H9 (cell line): ENCODE measurements at regions not wholly inside any gene's neighbourhood (a gene's known extent, or its start where the extent isn't known, plus 50 kb on each side); places are given as distances from the start of the nearest gene placed in this dataset.
A peak's percentile ranks its signal among the peaks of the same experiment; 100 is the strongest.

Experiments used
- DNase-seq: peaks from one replicate; pipeline ENCODE4 v3.0.0-alpha.2; 2017
- H2AFZ ChIP-seq: one replicate; pipeline ENCODE4 v1.6.1; 2013; ENCODE audit warnings: mild to moderate bottlenecking, low read length, control low read depth, moderate library complexity
- H2AK5ac ChIP-seq: 2 replicates; pipeline ENCODE4 v1.6.1; 2013; ENCODE audit warnings: low read length, control low read depth, mixed read lengths; ENCODE audit not compliant: insufficient read length
- H2BK120ac ChIP-seq: one replicate; pipeline ENCODE4 v1.6.1; 2013; ENCODE audit warnings: low read depth, mild to moderate bottlenecking, low read length, control low read depth, inconsistent platforms; ENCODE audit not compliant: poor library complexity, severe bottlenecking
- H2BK12ac ChIP-seq: 2 replicates; pipeline ENCODE4 v1.6.1; 2013; ENCODE audit warnings: low read length, control low read depth, mixed read lengths, low read depth; ENCODE audit not compliant: insufficient read length
- H2BK15ac ChIP-seq: 2 replicates; pipeline ENCODE4 v1.6.1; 2013; ENCODE audit warnings: low read depth, low read length, control low read depth
- H2BK20ac ChIP-seq: one replicate; pipeline ENCODE4 v1.6.1; 2013; ENCODE audit warnings: low read depth, mild to moderate bottlenecking, low read length, control low read depth, inconsistent platforms; ENCODE audit not compliant: poor library complexity, severe bottlenecking
- H2BK5ac ChIP-seq: 2 replicates; pipeline ENCODE4 v1.6.1; 2013; ENCODE audit warnings: low read length, control low read depth, mixed read lengths; ENCODE audit not compliant: insufficient read length
- H3K14ac ChIP-seq: 2 replicates; pipeline ENCODE4 v1.6.1; 2013; ENCODE audit warnings: low read length, control low read depth; ENCODE audit not compliant: insufficient read depth
- H3K18ac ChIP-seq: 2 replicates; pipeline ENCODE4 v1.6.1; 2013; ENCODE audit warnings: low read depth, mild to moderate bottlenecking, mixed read lengths, low read length, control low read depth; ENCODE audit not compliant: insufficient read length
- H3K23ac ChIP-seq: 2 replicates; pipeline ENCODE4 v1.6.1; 2013; ENCODE audit warnings: low read length, control low read depth, mixed read lengths, low read depth; ENCODE audit not compliant: insufficient read length
- H3K23me2 ChIP-seq: 2 replicates; pipeline ENCODE4 v1.6.1; 2013; ENCODE audit warnings: low read depth, mild to moderate bottlenecking, mixed read lengths, low read length, control low read depth; ENCODE audit not compliant: insufficient read length, poor library complexity, severe bottlenecking
- H3K27ac ChIP-seq: 2 replicates; pipeline ENCODE4 v1.5.1; 2013; ENCODE audit warnings: low read length, control low read depth, mixed read lengths, low read depth; ENCODE audit not compliant: insufficient read length
- H3K27me3 ChIP-seq: 2 replicates; pipeline ENCODE4 v1.6.1; 2013; ENCODE audit warnings: low read length, control low read depth, inconsistent platforms; ENCODE audit not compliant: insufficient read depth
- H3K4ac ChIP-seq: 2 replicates; pipeline ENCODE4 v1.6.1; 2013; ENCODE audit warnings: low read depth, mild to moderate bottlenecking, control low read depth, inconsistent platforms, low read length, moderate library complexity
- H3K4me1 ChIP-seq: 2 replicates; pipeline ENCODE4 v1.6.1; 2013; ENCODE audit warnings: low read length, control low read depth, inconsistent platforms; ENCODE audit not compliant: insufficient read depth
- H3K4me2 ChIP-seq: 2 replicates; pipeline ENCODE4 v1.6.1; 2013; ENCODE audit warnings: low read length, control low read depth, mixed read lengths; ENCODE audit not compliant: insufficient read length, insufficient read depth
- H3K56ac ChIP-seq: 2 replicates; pipeline ENCODE4 v1.6.1; 2013; ENCODE audit warnings: low read depth, mild to moderate bottlenecking, mixed read lengths, low read length, control low read depth; ENCODE audit not compliant: insufficient read length
- H3K79me1 ChIP-seq: 2 replicates; pipeline ENCODE4 v1.6.1; 2013; ENCODE audit warnings: low read depth, mild to moderate bottlenecking, moderate library complexity, low read length, control low read depth, inconsistent platforms; ENCODE audit not compliant: insufficient read depth, poor library complexity, severe bottlenecking
- H3K79me2 ChIP-seq: 2 replicates; pipeline ENCODE4 v1.6.1; 2013; ENCODE audit warnings: low read length, control low read depth, inconsistent platforms; ENCODE audit not compliant: insufficient read depth
- H3K9ac ChIP-seq: 2 replicates; pipeline ENCODE4 v1.6.1; 2013; ENCODE audit warnings: low read length, control low read depth, mixed read lengths; ENCODE audit not compliant: insufficient read length; ENCODE audit errors: extremely low read depth
- H3K9me3 ChIP-seq: one replicate; pipeline ENCODE4 v1.6.1; 2013; ENCODE audit warnings: low read depth, low read length, inconsistent platforms; ENCODE audit not compliant: control insufficient read depth
- H3T11ph ChIP-seq: one replicate; pipeline ENCODE4 v1.6.1; 2013; ENCODE audit warnings: mild to moderate bottlenecking, low read length, control low read depth, inconsistent platforms
- H4K20me1 ChIP-seq: one replicate; pipeline ENCODE4 v1.6.1; 2013; ENCODE audit not compliant: control insufficient read depth, insufficient read length, insufficient read depth
- H4K5ac ChIP-seq: 2 replicates; pipeline ENCODE4 v1.6.1; 2013; ENCODE audit warnings: low read depth, mild to moderate bottlenecking, mixed read lengths, low read length, control low read depth; ENCODE audit not compliant: insufficient read length
- H4K8ac ChIP-seq: replicated peaks from 2 replicates; pipeline ENCODE4 v1.6.1; 2013; ENCODE audit warnings: low read length, control low read depth, mixed read lengths, low read depth; ENCODE audit not compliant: insufficient read length
- H4K91ac ChIP-seq: 2 replicates; pipeline ENCODE4 v1.6.1; 2013; ENCODE audit warnings: low read depth, mild to moderate bottlenecking, moderate library complexity, mixed read lengths, low read length, control low read depth; ENCODE audit not compliant: insufficient read length
- H3K27ac Mint-ChIP-seq, 3 experiments: 2 replicates in 2 of 3; 3 replicates in 1 of 3; pipeline ENCODE4 v1.8.0; 2020 to 2021; ENCODE audit warnings: mixed read lengths in 3 of 3, mild to moderate bottlenecking in 1 of 3, moderate library complexity in 1 of 3
- H3K27me3 Mint-ChIP-seq: 2 replicates; pipeline ENCODE4 v1.8.0; 2021; ENCODE audit warnings: low read depth, mild to moderate bottlenecking, moderate library complexity, mixed read lengths
- H3K36me3 Mint-ChIP-seq, 3 experiments: 2 replicates in 2 of 3; 3 replicates in 1 of 3; pipeline ENCODE4 v1.8.0; 2020 to 2021; ENCODE audit warnings: low read depth in 3 of 3, mixed read lengths in 3 of 3; ENCODE audit not compliant: insufficient read depth in 1 of 3
- H3K4me1 Mint-ChIP-seq, 2 experiments: 2 replicates each; pipeline ENCODE4 v1.8.0; 2020; ENCODE audit warnings: mixed read lengths in 2 of 2
- H3K4me3 Mint-ChIP-seq, 2 experiments: 2 replicates in 1 of 2; 3 replicates in 1 of 2; pipeline ENCODE4 v1.8.0; 2020 to 2021; ENCODE audit warnings: mild to moderate bottlenecking in 2 of 2, mixed read lengths in 2 of 2, moderate library complexity in 1 of 2
- H3K9me3 Mint-ChIP-seq, 2 experiments: 2 replicates in 1 of 2; 3 replicates in 1 of 2; pipeline ENCODE4 v1.8.0; 2020; ENCODE audit warnings: mild to moderate bottlenecking in 2 of 2, mixed read lengths in 2 of 2, moderate library complexity in 1 of 2
- WGBS: extraction: QIAGEN DNeasy Blood & Tissue Kit; methylation state at CpG from one replicate; pipeline ENCODE4 v1.1.7; 2013; ENCODE audit warnings: missing lambda C conversion rate, low lambda C conversion rate, mixed read lengths; ENCODE audit not compliant: insufficient read length; ENCODE audit errors: extremely low coverage; 5-methylcytosine and 5-hydroxymethylcytosine counted together
- TF ChIP-seq, protein P1 (sequence below): fragments of 200-600 bp; sonication (generic); conservative IDR thresholded peaks from 3 replicates; pipeline ENCODE4 v1.8.0; 2021; ENCODE audit warnings: antibody characterized with exemption, mild to moderate bottlenecking

DNA sequence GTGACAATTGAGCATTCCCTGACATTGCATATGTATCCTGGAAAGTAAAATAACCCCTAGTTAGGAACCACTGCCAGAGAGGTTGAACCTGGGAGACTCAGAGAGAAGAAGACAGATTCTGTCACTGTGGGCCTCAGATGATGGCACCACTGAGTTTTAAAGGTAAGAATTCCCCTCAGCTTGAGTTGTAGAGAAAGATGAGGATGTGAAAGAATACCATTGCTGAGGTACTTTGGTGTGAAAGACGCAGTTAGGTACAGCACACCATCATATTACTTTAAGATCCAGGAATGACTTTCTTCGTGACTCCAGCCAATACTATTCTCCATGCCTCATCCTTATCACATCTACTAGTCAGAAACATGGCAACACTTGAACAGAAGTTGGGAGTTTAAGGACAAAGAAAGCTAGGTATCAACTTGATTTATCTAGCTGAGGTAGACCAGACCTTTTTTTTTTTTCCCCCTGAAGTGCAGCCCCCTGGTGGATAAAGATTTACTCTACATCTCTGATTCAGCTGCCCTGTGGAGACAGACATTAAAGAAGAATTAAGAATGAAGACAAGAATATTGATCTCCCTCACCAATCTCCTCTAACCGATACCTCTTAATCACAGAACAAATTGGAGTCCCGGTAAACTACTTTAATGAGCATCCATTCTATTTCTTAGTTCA, 630.5 kb upstream of the FANCL start:
- Histone ChIP-seq H4K20me1 (no peaks in the 10 kb centered on the region), H3K27ac (no peak overlapping the region), H2AK5ac (no peak overlapping the region), H3K56ac (no peak overlapping the region), H2BK15ac (no peak overlapping the region), H3K4me1 (peaks cover 4% of the 10 kb centered on the region; the same call in 1 of the 2 replicates), H3K14ac (no peak overlapping the region), H3K23me2 (no peaks in the 10 kb centered on the region), H4K91ac (no peak overlapping the region), H4K5ac (no peak overlapping the region), H3K9ac (no peak overlapping the region), H2BK20ac (no peak overlapping the region), H3K4ac (no peak overlapping the region), H3K79me1 (no peaks in the 10 kb centered on the region), H2AFZ (no peak overlapping the region), H3K4me2 (no peak overlapping the region), H2BK5ac (no peak overlapping the region), H3K9me3 (no peaks in the 10 kb centered on the region), H3K79me2 (no peaks in the 10 kb centered on the region; the same call in 1 of the 2 replicates), H4K8ac (no peak overlapping the region), H2BK12ac (no peak overlapping the region), H3K27me3 (no peaks in the 10 kb centered on the region), H3T11ph (no peak overlapping the region), H3K18ac (no peak overlapping the region), H3K23ac (no peak overlapping the region), H2BK120ac (no peak overlapping the region)
- Mint-ChIP-seq H3K27me3 (peaks cover 11% of the 10 kb centered on the region), H3K27ac (no peak overlapping the region), H3K4me1 (peaks cover 41% of the 10 kb centered on the region in 2 experiments), H3K36me3 (no peaks in the 10 kb centered on the region), H3K9me3 (no peaks in the 10 kb centered on the region), H3K4me3 (no peak overlapping the region)
- DNase-seq = no peak
- TF ChIP-seq, protein P1, sequence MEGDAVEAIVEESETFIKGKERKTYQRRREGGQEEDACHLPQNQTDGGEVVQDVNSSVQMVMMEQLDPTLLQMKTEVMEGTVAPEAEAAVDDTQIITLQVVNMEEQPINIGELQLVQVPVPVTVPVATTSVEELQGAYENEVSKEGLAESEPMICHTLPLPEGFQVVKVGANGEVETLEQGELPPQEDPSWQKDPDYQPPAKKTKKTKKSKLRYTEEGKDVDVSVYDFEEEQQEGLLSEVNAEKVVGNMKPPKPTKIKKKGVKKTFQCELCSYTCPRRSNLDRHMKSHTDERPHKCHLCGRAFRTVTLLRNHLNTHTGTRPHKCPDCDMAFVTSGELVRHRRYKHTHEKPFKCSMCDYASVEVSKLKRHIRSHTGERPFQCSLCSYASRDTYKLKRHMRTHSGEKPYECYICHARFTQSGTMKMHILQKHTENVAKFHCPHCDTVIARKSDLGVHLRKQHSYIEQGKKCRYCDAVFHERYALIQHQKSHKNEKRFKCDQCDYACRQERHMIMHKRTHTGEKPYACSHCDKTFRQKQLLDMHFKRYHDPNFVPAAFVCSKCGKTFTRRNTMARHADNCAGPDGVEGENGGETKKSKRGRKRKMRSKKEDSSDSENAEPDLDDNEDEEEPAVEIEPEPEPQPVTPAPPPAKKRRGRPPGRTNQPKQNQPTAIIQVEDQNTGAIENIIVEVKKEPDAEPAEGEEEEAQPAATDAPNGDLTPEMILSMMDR = peak; percentile 71
- no CpG with 5 or more reads among the region's 4 CpGs for WGBS
